WTC11 (cell line): ENCODE measurements at regions not wholly inside any gene's neighbourhood (a gene's known extent, or its start where the extent isn't known, plus 50 kb on each side); places are given as distances from the start of the nearest gene placed in this dataset.

Experiments used
- ATAC-seq: fragments of 200-7000 bp; cut with Tn5 transposase; 2 replicates; pipeline ENCODE4 v1.10.0; 2021; ENCODE audit warnings: mild to moderate bottlenecking, moderate library complexity
- CTCF ChIA-PET: fragments of 300-600 bp; sonication (Branson Sonifier 250); formaldehyde crosslinking; loops from one replicate; lab custom pipeline; 2021; ENCODE audit warnings: antibody characterized with exemption; lab: Charles Lee
- POLR2A ChIA-PET: fragments of 350-600 bp; sonication (Branson Sonifier 250); formaldehyde crosslinking; loops from one replicate; lab custom pipeline; 2021; ENCODE audit warnings: antibody characterized with exemption; lab: Charles Lee
- DNase-seq: peaks from one replicate; pipeline ENCODE4 v3.0.0; 2021; ENCODE audit warnings: low spot score
- H3K27ac Mint-ChIP-seq: 2 replicates; pipeline ENCODE4 v1.8.0; 2021; ENCODE audit warnings: mixed read lengths
- H3K27me3 Mint-ChIP-seq: 2 replicates; pipeline ENCODE4 v1.8.0; 2021; ENCODE audit warnings: low read depth, mild to moderate bottlenecking, moderate library complexity, mixed read lengths
- H3K36me3 Mint-ChIP-seq: 2 replicates; pipeline ENCODE4 v1.8.0; 2021; ENCODE audit warnings: mixed read lengths
- H3K4me1 Mint-ChIP-seq: 2 replicates; pipeline ENCODE4 v1.8.0; 2022; ENCODE audit warnings: mixed read lengths
- H3K4me3 Mint-ChIP-seq: 2 replicates; pipeline ENCODE4 v1.8.0; 2021; ENCODE audit warnings: mild to moderate bottlenecking, moderate library complexity, mixed read lengths
- H3K9me3 Mint-ChIP-seq: 2 replicates; pipeline ENCODE4 v1.8.0; 2021; ENCODE audit warnings: mixed read lengths
- ETV6 ChIP-seq: sonication (generic); formaldehyde crosslinking; IDR thresholded peaks from 2 replicates; pipeline ENCODE4 v1.8.1; 2022; ENCODE audit warnings: mild to moderate bottlenecking, missing genetic modification reagents
- FOXJ3 ChIP-seq: sonication (generic); formaldehyde crosslinking; IDR thresholded peaks from 2 replicates; pipeline ENCODE4 v1.9.0; 2021; ENCODE audit warnings: missing genetic modification reagents, mild to moderate bottlenecking, borderline replicate concordance
- FOXK1 ChIP-seq: sonication (generic); formaldehyde crosslinking; IDR thresholded peaks from 2 replicates; pipeline ENCODE4 v1.8.0; 2022; ENCODE audit warnings: mild to moderate bottlenecking, moderate library complexity, missing genetic modification reagents
- FOXP1 ChIP-seq: sonication (generic); formaldehyde crosslinking; IDR thresholded peaks from 2 replicates; pipeline ENCODE4 v1.8.0; 2022; ENCODE audit warnings: missing genetic modification reagents, mild to moderate bottlenecking, moderate library complexity, borderline replicate concordance
- GRHL2 ChIP-seq: fragments of 250-450 bp; sonication (Bioruptor Pico); IDR thresholded peaks from 2 replicates; pipeline ENCODE4 v1.8.0; 2022; ENCODE audit warnings: mild to moderate bottlenecking, moderate library complexity; ENCODE audit not compliant: insufficient replicate concordance, severe bottlenecking
- NR3C1 ChIP-seq: sonication (generic); formaldehyde crosslinking; conservative IDR thresholded peaks from 2 replicates; pipeline ENCODE4 v1.8.1; 2023; ENCODE audit warnings: low read depth, mild to moderate bottlenecking, missing genetic modification reagents
- PRRX2 ChIP-seq: fragments of 250-450 bp; sonication (Bioruptor Pico); IDR thresholded peaks from 2 replicates; pipeline ENCODE4 v1.8.0; 2021; ENCODE audit warnings: mild to moderate bottlenecking
- SOX15 ChIP-seq: fragments of 250-450 bp; sonication (Bioruptor Pico); IDR thresholded peaks from 2 replicates; pipeline ENCODE4 v1.9.0; 2021; ENCODE audit warnings: mild to moderate bottlenecking
- TEAD4 ChIP-seq: sonication (generic); formaldehyde crosslinking; IDR thresholded peaks from 2 replicates; pipeline ENCODE4 v1.8.0; 2022; ENCODE audit warnings: mild to moderate bottlenecking, missing genetic modification reagents
- ZNF121 ChIP-seq: sonication (generic); formaldehyde crosslinking; IDR thresholded peaks from 2 replicates; pipeline ENCODE4 v1.8.0; 2023; ENCODE audit warnings: missing genetic modification reagents
- ZNF219 ChIP-seq: sonication (generic); formaldehyde crosslinking; IDR thresholded peaks from 2 replicates; pipeline ENCODE4 v1.8.0; 2023; ENCODE audit warnings: missing genetic modification reagents, mild to moderate bottlenecking, borderline replicate concordance
- ZNF396 ChIP-seq: fragments of 250-450 bp; sonication (Bioruptor Pico); IDR thresholded peaks from 2 replicates; pipeline ENCODE4 v1.8.0; 2021; ENCODE audit warnings: mild to moderate bottlenecking, moderate library complexity, borderline replicate concordance
- ZNF423 ChIP-seq: fragments of 250-450 bp; sonication (Bioruptor Pico); IDR thresholded peaks from 2 replicates; pipeline ENCODE4 v2.1.2; 2022; ENCODE audit warnings: mild to moderate bottlenecking, moderate library complexity
- TF ChIP-seq, protein P1 (sequence below): sonication (generic); formaldehyde crosslinking; IDR thresholded peaks from 2 replicates; pipeline ENCODE4 v1.8.1; 2023; ENCODE audit warnings: mild to moderate bottlenecking, moderate library complexity, missing genetic modification reagents
- TF ChIP-seq, protein P2 (sequence below): fragments of 250-450 bp; sonication (Bioruptor Pico); IDR thresholded peaks from 2 replicates; pipeline ENCODE4 v1.9.0; 2021; ENCODE audit warnings: mild to moderate bottlenecking, borderline replicate concordance
- TF ChIP-seq, protein P3 (sequence below): sonication (generic); formaldehyde crosslinking; IDR thresholded peaks from 2 replicates; pipeline ENCODE4 v1.8.0; 2022; ENCODE audit warnings: mild to moderate bottlenecking, missing genetic modification reagents
- TF ChIP-seq, protein P4 (sequence below): fragments of 200-600 bp; IDR thresholded peaks from 2 replicates; pipeline ENCODE4 v1.8.0; 2022; ENCODE audit warnings: antibody characterized with exemption
- TF ChIP-seq, protein P5 (sequence below): fragments of 250-450 bp; sonication (Bioruptor Pico); IDR thresholded peaks from 2 replicates; pipeline ENCODE4 v1.9.0; 2021; ENCODE audit warnings: moderate library complexity, mild to moderate bottlenecking, inconsistent platforms, borderline replicate concordance
- TF ChIP-seq, protein P6 (sequence below): sonication (generic); formaldehyde crosslinking; IDR thresholded peaks from 2 replicates; pipeline ENCODE4 v1.8.0; 2022; ENCODE audit warnings: mild to moderate bottlenecking, missing genetic modification reagents
- TF ChIP-seq, protein P7 (sequence below): sonication (generic); formaldehyde crosslinking; IDR thresholded peaks from 2 replicates; pipeline ENCODE4 v1.8.1; 2023; ENCODE audit warnings: mild to moderate bottlenecking, missing genetic modification reagents, moderate library complexity

DNA sequence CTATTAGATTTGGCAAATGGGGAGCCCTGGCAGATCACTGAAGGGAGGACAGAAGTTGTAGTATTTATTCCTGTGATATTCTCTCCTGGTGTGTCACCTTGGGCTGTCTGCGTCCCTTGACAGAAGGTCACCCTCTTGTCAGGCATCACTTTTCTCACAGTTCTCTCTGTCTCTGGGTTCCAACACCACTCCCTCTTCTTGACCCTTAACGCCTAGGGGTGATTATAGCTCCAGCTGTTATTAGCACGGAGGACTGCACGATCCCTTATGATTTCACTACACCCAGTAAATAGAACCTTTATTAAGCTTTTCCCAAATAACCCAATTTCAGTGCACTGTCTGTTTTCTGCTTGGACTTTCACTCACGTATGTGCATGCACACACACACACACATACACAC, 166.3 kb upstream of the TNP1 start:
- H3K9me3 Mint-ChIP-seq, result peaks cover 5% of the 10 kb centered on the region
- H3K4me3 Mint-ChIP-seq, result no peak overlapping the region
- DNase-seq (no peak), ATAC-seq (no peak)
- no peak overlapping the region for H3K27ac Mint-ChIP-seq
- POLR2A ChIA-PET, result no interaction called here
- CTCF ChIA-PET, result no interaction called here
- peaks cover 21% of the 10 kb centered on the region for H3K27me3 Mint-ChIP-seq
- TF ChIP-seq ZNF219 (CRISPR knock-in tag) (no peak), FOXP1 (no peak), ZNF423 (no peak), FOXJ3 (CRISPR knock-in tag) (no peak), ZNF396 (no peak), NR3C1 (CRISPR knock-in tag) (no peak), FOXK1 (CRISPR knock-in tag) (no peak), ZNF121 (no peak), SOX15 (CRISPR knock-in tag) (no peak), ETV6 (no peak), PRRX2 (no peak), GRHL2 (CRISPR knock-in tag) (no peak), TEAD4 (CRISPR knock-in tag) (no peak)
- TF ChIP-seq, protein P1, sequence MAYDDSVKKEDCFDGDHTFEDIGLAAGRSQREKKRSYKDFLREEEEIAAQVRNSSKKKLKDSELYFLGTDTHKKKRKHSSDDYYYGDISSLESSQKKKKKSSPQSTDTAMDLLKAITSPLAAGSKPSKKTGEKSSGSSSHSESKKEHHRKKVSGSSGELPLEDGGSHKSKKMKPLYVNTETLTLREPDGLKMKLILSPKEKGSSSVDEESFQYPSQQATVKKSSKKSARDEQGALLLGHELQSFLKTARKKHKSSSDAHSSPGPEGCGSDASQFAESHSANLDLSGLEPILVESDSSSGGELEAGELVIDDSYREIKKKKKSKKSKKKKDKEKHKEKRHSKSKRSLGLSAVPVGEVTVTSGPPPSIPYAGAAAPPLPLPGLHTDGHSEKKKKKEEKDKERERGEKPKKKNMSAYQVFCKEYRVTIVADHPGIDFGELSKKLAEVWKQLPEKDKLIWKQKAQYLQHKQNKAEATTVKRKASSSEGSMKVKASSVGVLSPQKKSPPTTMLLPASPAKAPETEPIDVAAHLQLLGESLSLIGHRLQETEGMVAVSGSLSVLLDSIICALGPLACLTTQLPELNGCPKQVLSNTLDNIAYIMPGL (CRISPR knock-in tag), result no peak
- TF ChIP-seq, protein P2, sequence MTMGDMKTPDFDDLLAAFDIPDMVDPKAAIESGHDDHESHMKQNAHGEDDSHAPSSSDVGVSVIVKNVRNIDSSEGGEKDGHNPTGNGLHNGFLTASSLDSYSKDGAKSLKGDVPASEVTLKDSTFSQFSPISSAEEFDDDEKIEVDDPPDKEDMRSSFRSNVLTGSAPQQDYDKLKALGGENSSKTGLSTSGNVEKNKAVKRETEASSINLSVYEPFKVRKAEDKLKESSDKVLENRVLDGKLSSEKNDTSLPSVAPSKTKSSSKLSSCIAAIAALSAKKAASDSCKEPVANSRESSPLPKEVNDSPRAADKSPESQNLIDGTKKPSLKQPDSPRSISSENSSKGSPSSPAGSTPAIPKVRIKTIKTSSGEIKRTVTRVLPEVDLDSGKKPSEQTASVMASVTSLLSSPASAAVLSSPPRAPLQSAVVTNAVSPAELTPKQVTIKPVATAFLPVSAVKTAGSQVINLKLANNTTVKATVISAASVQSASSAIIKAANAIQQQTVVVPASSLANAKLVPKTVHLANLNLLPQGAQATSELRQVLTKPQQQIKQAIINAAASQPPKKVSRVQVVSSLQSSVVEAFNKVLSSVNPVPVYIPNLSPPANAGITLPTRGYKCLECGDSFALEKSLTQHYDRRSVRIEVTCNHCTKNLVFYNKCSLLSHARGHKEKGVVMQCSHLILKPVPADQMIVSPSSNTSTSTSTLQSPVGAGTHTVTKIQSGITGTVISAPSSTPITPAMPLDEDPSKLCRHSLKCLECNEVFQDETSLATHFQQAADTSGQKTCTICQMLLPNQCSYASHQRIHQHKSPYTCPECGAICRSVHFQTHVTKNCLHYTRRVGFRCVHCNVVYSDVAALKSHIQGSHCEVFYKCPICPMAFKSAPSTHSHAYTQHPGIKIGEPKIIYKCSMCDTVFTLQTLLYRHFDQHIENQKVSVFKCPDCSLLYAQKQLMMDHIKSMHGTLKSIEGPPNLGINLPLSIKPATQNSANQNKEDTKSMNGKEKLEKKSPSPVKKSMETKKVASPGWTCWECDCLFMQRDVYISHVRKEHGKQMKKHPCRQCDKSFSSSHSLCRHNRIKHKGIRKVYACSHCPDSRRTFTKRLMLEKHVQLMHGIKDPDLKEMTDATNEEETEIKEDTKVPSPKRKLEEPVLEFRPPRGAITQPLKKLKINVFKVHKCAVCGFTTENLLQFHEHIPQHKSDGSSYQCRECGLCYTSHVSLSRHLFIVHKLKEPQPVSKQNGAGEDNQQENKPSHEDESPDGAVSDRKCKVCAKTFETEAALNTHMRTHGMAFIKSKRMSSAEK (CRISPR knock-in tag), result no peak
- TF ChIP-seq, protein P3, sequence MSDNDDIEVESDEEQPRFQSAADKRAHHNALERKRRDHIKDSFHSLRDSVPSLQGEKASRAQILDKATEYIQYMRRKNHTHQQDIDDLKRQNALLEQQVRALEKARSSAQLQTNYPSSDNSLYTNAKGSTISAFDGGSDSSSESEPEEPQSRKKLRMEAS, result no peak
- TF ChIP-seq, protein P4, sequence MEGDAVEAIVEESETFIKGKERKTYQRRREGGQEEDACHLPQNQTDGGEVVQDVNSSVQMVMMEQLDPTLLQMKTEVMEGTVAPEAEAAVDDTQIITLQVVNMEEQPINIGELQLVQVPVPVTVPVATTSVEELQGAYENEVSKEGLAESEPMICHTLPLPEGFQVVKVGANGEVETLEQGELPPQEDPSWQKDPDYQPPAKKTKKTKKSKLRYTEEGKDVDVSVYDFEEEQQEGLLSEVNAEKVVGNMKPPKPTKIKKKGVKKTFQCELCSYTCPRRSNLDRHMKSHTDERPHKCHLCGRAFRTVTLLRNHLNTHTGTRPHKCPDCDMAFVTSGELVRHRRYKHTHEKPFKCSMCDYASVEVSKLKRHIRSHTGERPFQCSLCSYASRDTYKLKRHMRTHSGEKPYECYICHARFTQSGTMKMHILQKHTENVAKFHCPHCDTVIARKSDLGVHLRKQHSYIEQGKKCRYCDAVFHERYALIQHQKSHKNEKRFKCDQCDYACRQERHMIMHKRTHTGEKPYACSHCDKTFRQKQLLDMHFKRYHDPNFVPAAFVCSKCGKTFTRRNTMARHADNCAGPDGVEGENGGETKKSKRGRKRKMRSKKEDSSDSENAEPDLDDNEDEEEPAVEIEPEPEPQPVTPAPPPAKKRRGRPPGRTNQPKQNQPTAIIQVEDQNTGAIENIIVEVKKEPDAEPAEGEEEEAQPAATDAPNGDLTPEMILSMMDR, result no peak
- TF ChIP-seq, protein P5, sequence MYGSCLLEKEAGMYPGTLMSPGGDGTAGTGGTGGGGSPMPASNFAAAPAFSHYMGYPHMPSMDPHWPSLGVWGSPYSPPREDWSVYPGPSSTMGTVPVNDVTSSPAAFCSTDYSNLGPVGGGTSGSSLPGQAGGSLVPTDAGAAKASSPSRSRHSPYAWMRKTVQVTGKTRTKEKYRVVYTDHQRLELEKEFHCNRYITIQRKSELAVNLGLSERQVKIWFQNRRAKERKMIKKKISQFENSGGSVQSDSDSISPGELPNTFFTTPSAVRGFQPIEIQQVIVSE (CRISPR knock-in tag), result no peak
- TF ChIP-seq, protein P6, sequence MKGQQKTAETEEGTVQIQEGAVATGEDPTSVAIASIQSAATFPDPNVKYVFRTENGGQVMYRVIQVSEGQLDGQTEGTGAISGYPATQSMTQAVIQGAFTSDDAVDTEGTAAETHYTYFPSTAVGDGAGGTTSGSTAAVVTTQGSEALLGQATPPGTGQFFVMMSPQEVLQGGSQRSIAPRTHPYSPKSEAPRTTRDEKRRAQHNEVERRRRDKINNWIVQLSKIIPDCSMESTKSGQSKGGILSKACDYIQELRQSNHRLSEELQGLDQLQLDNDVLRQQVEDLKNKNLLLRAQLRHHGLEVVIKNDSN (CRISPR knock-in tag), result no peak
- TF ChIP-seq, protein P7, sequence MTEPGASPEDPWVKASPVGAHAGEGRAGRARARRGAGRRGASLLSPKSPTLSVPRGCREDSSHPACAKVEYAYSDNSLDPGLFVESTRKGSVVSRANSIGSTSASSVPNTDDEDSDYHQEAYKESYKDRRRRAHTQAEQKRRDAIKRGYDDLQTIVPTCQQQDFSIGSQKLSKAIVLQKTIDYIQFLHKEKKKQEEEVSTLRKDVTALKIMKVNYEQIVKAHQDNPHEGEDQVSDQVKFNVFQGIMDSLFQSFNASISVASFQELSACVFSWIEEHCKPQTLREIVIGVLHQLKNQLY (CRISPR knock-in tag), result no peak
- TF ChIP-seq, all 79 proteins: peak for 0
- Mint-ChIP-seq H3K36me3 (no peaks in the 10 kb centered on the region), H3K4me1 (peaks cover 13% of the 10 kb centered on the region)
